ENCODE measurements at regions not wholly inside any gene's neighbourhood (a gene's known extent, or its start where the extent isn't known, plus 50 kb on each side); places are given as distances from the start of the nearest gene placed in this dataset.
A peak's percentile ranks its signal among the peaks of the same experiment; 100 is the strongest.

- Histone ChIP-seq H2BK120ac (ENCODE audit: low read depth, low read length) (no peak overlapping the region), H2AK5ac (ENCODE audit: low read depth, low read length) (no peak overlapping the region), H3K27ac (replicated peaks; ENCODE audit: low read length) (no peak overlapping the region), H3K4me2 (ENCODE audit: insufficient read depth, low read length, poor library complexity, severe bottlenecking) (no peak overlapping the region), H2BK15ac (ENCODE audit: low read length) (no peak overlapping the region), H3K4me3 (ENCODE audit: low read length in 2 of 2) (no peak overlapping the region), H2BK12ac (ENCODE audit: low read length) (no peak overlapping the region), H3K27me3 (ENCODE audit: control insufficient read depth in 3 of 3, insufficient read depth in 3 of 3, low read depth in 1 of 3, low read length in 3 of 3) (no peaks in the 10 kb centered on the region), H3K9ac (ENCODE audit: low read depth, low read length, poor library complexity) (no peak overlapping the region), H3K23ac (ENCODE audit: low read depth, low read length, poor library complexity) (no peak overlapping the region), H3K4me1 (ENCODE audit: control insufficient read depth in 2 of 2, insufficient read depth in 1 of 2, low read depth in 1 of 2, low read length in 2 of 2) (peaks cover 0 to 4% of the 10 kb centered on the region in 2 donors), H3K4ac (ENCODE audit: low read length) (no peak overlapping the region), H3K9me3 (replicated peaks in 1 of 2; ENCODE audit: control insufficient read depth in 2 of 2, insufficient read depth in 1 of 2, low read depth in 1 of 2, low read length in 2 of 2) (no peaks in the 10 kb centered on the region), H3K18ac (ENCODE audit: low read length) (no peak overlapping the region), H3K14ac (ENCODE audit: low read length) (no peak overlapping the region), H4K8ac (ENCODE audit: low read depth, low read length) (no peak overlapping the region), H4K91ac (ENCODE audit: low read depth, low read length, poor library complexity) (no peak overlapping the region), H2AFZ (ENCODE audit: low read length) (peak overlapping the region; percentile 66), H2BK5ac (ENCODE audit: low read length) (no peak overlapping the region), H3K36me3 (replicated peaks in 1 of 2; ENCODE audit: control insufficient read depth in 2 of 2, insufficient read depth in 2 of 2, low read length in 2 of 2) (no peaks in the 10 kb centered on the region), H3K79me1 (ENCODE audit: low read depth, low read length) (no peaks in the 10 kb centered on the region)
- no CpG with 5 or more reads among the region's 10 CpGs for WGBS, 2 donors (ENCODE audit: extremely low coverage in 2 of 2, insufficient read length in 2 of 2, insufficient replicate concordance in 1 of 2)
- no peak for DNase-seq (ENCODE audit: low spot score)
Measured at GRCh38 chr1:239909898-239910297, 181.8 kb upstream of the FMN2 start.

GRCh38 chr1:239912471-239912870 is 179.2 kb upstream of the FMN2 start:
- Histone ChIP-seq H3K27ac (replicated peaks; ENCODE audit: low read length) (no peak overlapping the region), H2AK5ac (ENCODE audit: low read depth, low read length) (no peak overlapping the region), H3K14ac (ENCODE audit: low read length) (no peak overlapping the region), H3K9ac (ENCODE audit: low read depth, low read length, poor library complexity) (no peak overlapping the region), H4K8ac (ENCODE audit: low read depth, low read length) (no peak overlapping the region), H3K4me1 (ENCODE audit: control insufficient read depth in 2 of 2, insufficient read depth in 1 of 2, low read depth in 1 of 2, low read length in 2 of 2) (peaks cover 0 to 4% of the 10 kb centered on the region in 2 donors), H2BK15ac (ENCODE audit: low read length) (no peak overlapping the region), H3K18ac (ENCODE audit: low read length) (no peak overlapping the region), H3K4ac (ENCODE audit: low read length) (no peak overlapping the region), H2BK12ac (ENCODE audit: low read length) (no peak overlapping the region), H3K4me2 (ENCODE audit: insufficient read depth, low read length, poor library complexity, severe bottlenecking) (no peak overlapping the region), H3K4me3 (ENCODE audit: low read length in 2 of 2) (no peak overlapping the region), H2BK5ac (ENCODE audit: low read length) (no peak overlapping the region), H4K91ac (ENCODE audit: low read depth, low read length, poor library complexity) (no peak overlapping the region), H2AFZ (ENCODE audit: low read length) (no peak overlapping the region), H3K27me3 (ENCODE audit: control insufficient read depth in 3 of 3, insufficient read depth in 3 of 3, low read depth in 1 of 3, low read length in 3 of 3) (no peaks in the 10 kb centered on the region), H3K23ac (ENCODE audit: low read depth, low read length, poor library complexity) (no peak overlapping the region), H3K79me1 (ENCODE audit: low read depth, low read length) (no peaks in the 10 kb centered on the region), H2BK120ac (ENCODE audit: low read depth, low read length) (no peak overlapping the region), H3K36me3 (replicated peaks in 1 of 2; ENCODE audit: control insufficient read depth in 2 of 2, insufficient read depth in 2 of 2, low read length in 2 of 2) (no peaks in the 10 kb centered on the region), H3K9me3 (replicated peaks in 1 of 2; ENCODE audit: control insufficient read depth in 2 of 2, insufficient read depth in 1 of 2, low read depth in 1 of 2, low read length in 2 of 2) (no peaks in the 10 kb centered on the region)
- WGBS, 2 donors (ENCODE audit: extremely low coverage in 2 of 2, insufficient read length in 2 of 2, insufficient replicate concordance in 1 of 2) = no CpG with 5 or more reads among the region's 6 CpGs
- no peak for DNase-seq (ENCODE audit: low spot score)

GRCh38 chr1:239913141-239913585 is 178.5 kb upstream of the FMN2 start:
- Histone ChIP-seq H3K9ac (ENCODE audit: low read depth, low read length, poor library complexity) (no peak overlapping the region), H3K4me2 (ENCODE audit: insufficient read depth, low read length, poor library complexity, severe bottlenecking) (no peak overlapping the region), H3K14ac (ENCODE audit: low read length) (no peak overlapping the region), H2BK15ac (ENCODE audit: low read length) (no peak overlapping the region), H4K8ac (ENCODE audit: low read depth, low read length) (no peak overlapping the region), H3K4ac (ENCODE audit: low read length) (no peak overlapping the region), H2AFZ (ENCODE audit: low read length) (no peak overlapping the region), H3K4me3 (ENCODE audit: low read length in 2 of 2) (no peak overlapping the region), H3K27me3 (ENCODE audit: control insufficient read depth in 3 of 3, insufficient read depth in 3 of 3, low read depth in 1 of 3, low read length in 3 of 3) (no peaks in the 10 kb centered on the region), H2BK5ac (ENCODE audit: low read length) (no peak overlapping the region), H3K4me1 (ENCODE audit: control insufficient read depth in 2 of 2, insufficient read depth in 1 of 2, low read depth in 1 of 2, low read length in 2 of 2) (peaks cover 0 to 4% of the 10 kb centered on the region in 2 donors), H3K36me3 (replicated peaks in 1 of 2; ENCODE audit: control insufficient read depth in 2 of 2, insufficient read depth in 2 of 2, low read length in 2 of 2) (no peaks in the 10 kb centered on the region), H3K27ac (replicated peaks; ENCODE audit: low read length) (no peak overlapping the region), H3K79me1 (ENCODE audit: low read depth, low read length) (no peaks in the 10 kb centered on the region), H2BK12ac (ENCODE audit: low read length) (no peak overlapping the region), H3K18ac (ENCODE audit: low read length) (no peak overlapping the region), H4K91ac (ENCODE audit: low read depth, low read length, poor library complexity) (no peak overlapping the region), H2BK120ac (ENCODE audit: low read depth, low read length) (no peak overlapping the region), H3K9me3 (replicated peaks in 1 of 2; ENCODE audit: control insufficient read depth in 2 of 2, insufficient read depth in 1 of 2, low read depth in 1 of 2, low read length in 2 of 2) (no peaks in the 10 kb centered on the region), H3K23ac (ENCODE audit: low read depth, low read length, poor library complexity) (no peak overlapping the region), H2AK5ac (ENCODE audit: low read depth, low read length) (no peak overlapping the region)
- no peak for DNase-seq (ENCODE audit: low spot score)
- WGBS, 2 donors (ENCODE audit: extremely low coverage in 2 of 2, insufficient read length in 2 of 2, insufficient replicate concordance in 1 of 2) = no CpG with 5 or more reads among the region's 4 CpGs

GRCh38 chr1:239914751-239915231 is 176.9 kb upstream of the FMN2 start:
- no peak overlapping the region for H4K8ac ChIP-seq (ENCODE audit: low read depth, low read length)
- no peak overlapping the region for H3K4me2 ChIP-seq (ENCODE audit: insufficient read depth, low read length, poor library complexity, severe bottlenecking)
- H2AFZ ChIP-seq (ENCODE audit: low read length) = no peak overlapping the region
- no peaks in the 10 kb centered on the region for H3K27me3 ChIP-seq (ENCODE audit: control insufficient read depth in 3 of 3, insufficient read depth in 3 of 3, low read depth in 1 of 3, low read length in 3 of 3)
- H2BK12ac ChIP-seq (ENCODE audit: low read length) = no peak overlapping the region
- H3K27ac ChIP-seq (replicated peaks; ENCODE audit: low read length) = no peak overlapping the region
- H3K18ac ChIP-seq (ENCODE audit: low read length) = no peak overlapping the region
- no peaks in the 10 kb centered on the region for H3K9me3 ChIP-seq (replicated peaks in 1 of 2; ENCODE audit: control insufficient read depth in 2 of 2, insufficient read depth in 1 of 2, low read depth in 1 of 2, low read length in 2 of 2)
- no peak overlapping the region for H2BK15ac ChIP-seq (ENCODE audit: low read length)
- H2AK5ac ChIP-seq (ENCODE audit: low read depth, low read length) = no peak overlapping the region
- no peak overlapping the region for H3K9ac ChIP-seq (ENCODE audit: low read depth, low read length, poor library complexity)
- H3K4me1 ChIP-seq (ENCODE audit: control insufficient read depth in 2 of 2, insufficient read depth in 1 of 2, low read depth in 1 of 2, low read length in 2 of 2) = peaks cover 0 to 4% of the 10 kb centered on the region in 2 donors
- no CpG with 5 or more reads among the region's 5 CpGs for WGBS, 2 donors (ENCODE audit: extremely low coverage in 2 of 2, insufficient read length in 2 of 2, insufficient replicate concordance in 1 of 2)
- no peak overlapping the region for H3K23ac ChIP-seq (ENCODE audit: low read depth, low read length, poor library complexity)
- no peak for DNase-seq (ENCODE audit: low spot score)
- H2BK5ac ChIP-seq (ENCODE audit: low read length) = no peak overlapping the region
- H3K79me1 ChIP-seq (ENCODE audit: low read depth, low read length) = no peaks in the 10 kb centered on the region
- H3K14ac ChIP-seq (ENCODE audit: low read length) = no peak overlapping the region
- H3K4me3 ChIP-seq (ENCODE audit: low read length in 2 of 2) = no peak overlapping the region
- no peak overlapping the region for H3K4ac ChIP-seq (ENCODE audit: low read length)
- H3K36me3 ChIP-seq (replicated peaks in 1 of 2; ENCODE audit: control insufficient read depth in 2 of 2, insufficient read depth in 2 of 2, low read length in 2 of 2) = no peaks in the 10 kb centered on the region
- H2BK120ac ChIP-seq (ENCODE audit: low read depth, low read length) = no peak overlapping the region
- no peak overlapping the region for H4K91ac ChIP-seq (ENCODE audit: low read depth, low read length, poor library complexity)
